GM23338 (cell line): ENCODE measurements at regions not wholly inside any gene's neighbourhood (a gene's known extent, or its start where the extent isn't known, plus 50 kb on each side); places are given as distances from the start of the nearest gene placed in this dataset.

Experiments used
- ATAC-seq: fragments of 200-7000 bp; cut with Tn5 transposase; 3 replicates; pipeline ENCODE4 v1.9.1; 2020
- DNase-seq: peaks from one replicate; pipeline ENCODE4 v3.0.0-alpha.2; 2015; ENCODE audit warnings: low spot score
- H2AFZ ChIP-seq: fragments of 200-600 bp; sonication (generic); 2 replicates; pipeline ENCODE4 v1.8.0; 2016; ENCODE audit warnings: antibody characterized with exemption, mild to moderate bottlenecking, moderate library complexity
- H3F3A ChIP-seq: fragments of 200-600 bp; sonication (generic); replicated peaks from 2 replicates; pipeline ENCODE4 v1.8.0; 2017; ENCODE audit warnings: antibody characterized with exemption, mixed run types, low read depth
- H3K27ac ChIP-seq: fragments of 200-600 bp; sonication (generic); 2 replicates; pipeline ENCODE4 v1.6.1; 2016; ENCODE audit warnings: low read depth
- H3K27me3 ChIP-seq: fragments of 200-600 bp; sonication (generic); 2 replicates; pipeline ENCODE4 v1.8.0; 2016; ENCODE audit warnings: mild to moderate bottlenecking, mixed run types, moderate library complexity; ENCODE audit not compliant: insufficient read depth
- H3K36me3 ChIP-seq: fragments of 200-600 bp; sonication (generic); 2 replicates; pipeline ENCODE4 v1.8.0; 2016; ENCODE audit warnings: mild to moderate bottlenecking; ENCODE audit not compliant: insufficient read depth
- H3K4me1 ChIP-seq: fragments of 200-600 bp; sonication (generic); 2 replicates; pipeline ENCODE4 v1.8.0; 2016; ENCODE audit warnings: mild to moderate bottlenecking, moderate library complexity; ENCODE audit not compliant: insufficient read depth
- H3K4me2 ChIP-seq: fragments of 200-600 bp; sonication (generic); 2 replicates; pipeline ENCODE4 v1.7.1; 2017; ENCODE audit warnings: mixed run types
- H3K4me3 ChIP-seq: fragments of 200-600 bp; sonication (generic); 2 replicates; pipeline ENCODE4 v1.6.1; 2016; ENCODE audit warnings: mixed run types
- H3K79me2 ChIP-seq: fragments of 200-600 bp; sonication (generic); replicated peaks from 2 replicates; pipeline ENCODE4 v1.8.0; 2017; ENCODE audit warnings: mild to moderate bottlenecking; ENCODE audit not compliant: insufficient read depth
- H3K9me2 ChIP-seq: fragments of 200-600 bp; sonication (generic); 2 replicates; pipeline ENCODE4 v1.8.0; 2017; ENCODE audit not compliant: insufficient read depth
- H4K20me1 ChIP-seq: fragments of 200-600 bp; sonication (generic); replicated peaks from 2 replicates; pipeline ENCODE4 v1.8.0; 2017; ENCODE audit warnings: mild to moderate bottlenecking; ENCODE audit not compliant: insufficient read depth
- H3K27ac Mint-ChIP-seq: 2 replicates; pipeline ENCODE4 v1.8.0; 2020; ENCODE audit warnings: inconsistent platforms, mild to moderate bottlenecking, moderate library complexity, mixed read lengths
- H3K27me3 Mint-ChIP-seq: 3 replicates; pipeline ENCODE4 v1.8.0; 2022; ENCODE audit warnings: low read depth, mild to moderate bottlenecking, moderate library complexity, mixed read lengths, inconsistent platforms; ENCODE audit not compliant: insufficient read depth, poor library complexity
- H3K36me3 Mint-ChIP-seq: 3 replicates; pipeline ENCODE4 v1.8.0; 2021; ENCODE audit warnings: low read depth, mild to moderate bottlenecking, inconsistent platforms, moderate library complexity, mixed read lengths
- H3K4me1 Mint-ChIP-seq: 3 replicates; pipeline ENCODE4 v1.8.0; 2020; ENCODE audit warnings: mild to moderate bottlenecking, inconsistent platforms, mixed read lengths
- H3K4me3 Mint-ChIP-seq: 3 replicates; pipeline ENCODE4 v1.8.0; 2021; ENCODE audit warnings: moderate library complexity, mild to moderate bottlenecking, inconsistent platforms, mixed read lengths
- H3K9me3 Mint-ChIP-seq: 3 replicates; pipeline ENCODE4 v1.8.0; 2020; ENCODE audit warnings: moderate library complexity, mild to moderate bottlenecking, inconsistent platforms, mixed read lengths
- CREB1 ChIP-seq: fragments of 250-450 bp; sonication (Bioruptor Pico); IDR thresholded peaks from 2 replicates; pipeline ENCODE4 v1.5.0; 2020; ENCODE audit warnings: low read depth, mild to moderate bottlenecking, moderate library complexity
- CTCF ChIP-seq, 2 experiments: fragments of 200-600 bp in 1 of 2; sonication (generic) in 1 of 2; conservative IDR thresholded peaks; 2 replicates each; pipeline versions ENCODE4 v1.5.1 to v1.6.1; 2016 to 2017; ENCODE audit warnings: antibody characterized with exemption in 2 of 2, low read depth in 2 of 2, mild to moderate bottlenecking in 2 of 2, moderate library complexity in 1 of 2
- EZH2 ChIP-seq: fragments of 200-600 bp; sonication (generic); IDR thresholded peaks from one replicate; pipeline ENCODE4 v1.8.0; 2017; ENCODE audit warnings: antibody characterized with exemption, mild to moderate bottlenecking, low read depth; ENCODE audit not compliant: unreplicated experiment
- EZH2phosphoT487 ChIP-seq: fragments of 200-600 bp; sonication (generic); IDR thresholded peaks from one replicate; pipeline ENCODE4 v1.8.1; 2018; ENCODE audit warnings: antibody characterized with exemption; ENCODE audit not compliant: unreplicated experiment
- NANOG ChIP-seq: IDR thresholded peaks from 2 replicates; pipeline ENCODE4 v1.6.1; 2016; ENCODE audit warnings: antibody characterized with exemption, borderline replicate concordance
- POLR2AphosphoS5 ChIP-seq: IDR thresholded peaks from 2 replicates; pipeline ENCODE4 v1.6.1; 2016; ENCODE audit warnings: antibody characterized with exemption, low read depth
- REST ChIP-seq: IDR thresholded peaks from one replicate; pipeline ENCODE4 v1.6.1; 2018; ENCODE audit warnings: antibody characterized with exemption; ENCODE audit not compliant: unreplicated experiment
- ZNF331 ChIP-seq: fragments of 250-450 bp; sonication (Bioruptor Pico); IDR thresholded peaks from 2 replicates; pipeline ENCODE4 v1.5.0; 2020; ENCODE audit warnings: low read depth, mild to moderate bottlenecking, moderate library complexity
- TF ChIP-seq, protein P1 (sequence below): IDR thresholded peaks from 2 replicates; pipeline ENCODE4 v1.6.1; 2016; ENCODE audit warnings: antibody characterized with exemption

- TF ChIP-seq CTCF (conservative IDR thresholded peaks at IDR 0.05; ENCODE audit: low read depth in 2 of 2) = no peak
- TF ChIP-seq CREB1 = no peak
- no peak for TF ChIP-seq EZH2phosphoT487
- no peak for TF ChIP-seq NANOG
- TF ChIP-seq, protein P1, sequence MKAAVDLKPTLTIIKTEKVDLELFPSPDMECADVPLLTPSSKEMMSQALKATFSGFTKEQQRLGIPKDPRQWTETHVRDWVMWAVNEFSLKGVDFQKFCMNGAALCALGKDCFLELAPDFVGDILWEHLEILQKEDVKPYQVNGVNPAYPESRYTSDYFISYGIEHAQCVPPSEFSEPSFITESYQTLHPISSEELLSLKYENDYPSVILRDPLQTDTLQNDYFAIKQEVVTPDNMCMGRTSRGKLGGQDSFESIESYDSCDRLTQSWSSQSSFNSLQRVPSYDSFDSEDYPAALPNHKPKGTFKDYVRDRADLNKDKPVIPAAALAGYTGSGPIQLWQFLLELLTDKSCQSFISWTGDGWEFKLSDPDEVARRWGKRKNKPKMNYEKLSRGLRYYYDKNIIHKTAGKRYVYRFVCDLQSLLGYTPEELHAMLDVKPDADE = no peak
- no peak for TF ChIP-seq REST
- TF ChIP-seq EZH2 = no peak
These were observed 218.7 kb upstream of the SH3BP4 start (continued) for GRCh38 chr2:234733093-234733489.

GRCh38 chr2:234732404-234733092, 219.3 kb upstream of the SH3BP4 start:
- Mint-ChIP-seq H3K4me3 (no peak overlapping the region), H3K9me3 (peaks cover 14% of the 10 kb centered on the region; the same call in 2 of the 3 replicates), H3K27ac (no peak overlapping the region; the same call in 1 of the 2 replicates), H3K4me1 (peaks cover 4% of the 10 kb centered on the region), H3K36me3 (peaks cover 8% of the 10 kb centered on the region; the same call in 2 of the 3 replicates), H3K27me3 (peaks cover 8% of the 10 kb centered on the region)
- ATAC-seq (no peak), DNase-seq (no peak)
- H4K20me1 ChIP-seq = no peaks in the 10 kb centered on the region
- H3K27me3 ChIP-seq = no peaks in the 10 kb centered on the region
- H3K4me3 ChIP-seq = no peak overlapping the region
- 0 out of 2 replicates have a peak overlapping the region, but pooled peaks have one; percentile 43 for H2AFZ ChIP-seq
- H3F3A ChIP-seq = no peaks in the 10 kb centered on the region
- H3K4me2 ChIP-seq = no peak overlapping the region
- no peaks in the 10 kb centered on the region for H3K79me2 ChIP-seq
- 0 out of 2 replicates have a peak, but pooled peaks cover under 1% of the 10 kb centered on the region for H3K9me2 ChIP-seq
- no peak overlapping the region for H3K27ac ChIP-seq
- no peaks in the 10 kb centered on the region for H3K4me1 ChIP-seq
- H3K36me3 ChIP-seq = no peaks in the 10 kb centered on the region
- TF ChIP-seq ZNF331 (CRISPR knock-in tag) (no peak), CTCF (conservative IDR thresholded peaks at IDR 0.05; ENCODE audit: low read depth in 2 of 2) (no peak), POLR2AphosphoS5 (no peak)
